HepG2 (cell line): ENCODE measurements at regions not wholly inside any gene's neighbourhood (a gene's known extent, or its start where the extent isn't known, plus 50 kb on each side); places are given as distances from the start of the nearest gene placed in this dataset.

Source experiments
- ATAC-seq: fragments of 200-7000 bp; cut with Tn5 transposase; 3 replicates; pipeline ENCODE4 v1.9.1; 2020; ENCODE audit warnings: mild to moderate bottlenecking, moderate library complexity
- BruUV-seq: library from RNA; stranded (reverse); fragments of 400-500 nt; replicated peaks from 2 replicates; lab custom pipeline; 2021; lab: Mats Ljungman, UMichigan
- CTCF ChIA-PET: fragments of 300-600 bp; formaldehyde crosslinking; extraction: SDS; loops from one replicate; lab custom pipeline; 2021; ENCODE audit warnings: low total read pairs, inconsistent platforms, low intra/inter-chr PET ratio; lab: Yijun Ruan, JAX
- POLR2A ChIA-PET: fragments of 350-600 bp; sonication (Branson Sonifier 250); formaldehyde crosslinking; loops from one replicate; lab custom pipeline; 2020; ENCODE audit warnings: antibody characterized with exemption, inconsistent platforms; lab: Yijun Ruan, JAX
- DNase-seq: peaks from one replicate; pipeline ENCODE4 v3.0.0-alpha.2; 2015; ENCODE audit warnings: low spot score
- FAIRE-seq: peaks from 3 replicates; lab custom pipeline; 2011; peaks lifted over from hg19 to GRCh38; lab: Jason Lieb, UNC
- H2AFZ ChIP-seq: one replicate; pipeline ENCODE4 v1.6.1; 2011; ENCODE audit warnings: low read length, inconsistent platforms
- H3K27ac ChIP-seq: fragments of 300-600 bp; 3 replicates; pipeline ENCODE4 v1.8.0; 2011; ENCODE audit warnings: mixed run types, mild to moderate bottlenecking, mixed read lengths, low read length, inconsistent platforms; ENCODE audit not compliant: insufficient read depth; ENCODE audit errors: extremely low read length
- H3K27me3 ChIP-seq, 2 experiments: fragments of 200-600 bp in 1 of 2; 2 replicates in 1 of 2; 3 replicates in 1 of 2; pipeline versions ENCODE4 v1.6.0 to v1.8.0; 2011; ENCODE audit warnings: low read length in 2 of 2, mild to moderate bottlenecking in 2 of 2, moderate library complexity in 2 of 2, inconsistent platforms in 1 of 2; ENCODE audit not compliant: insufficient read depth in 2 of 2, control insufficient read depth in 1 of 2
- H3K36me3 ChIP-seq, 2 experiments: fragments of 200-600 bp in 1 of 2; replicated peaks in 1 of 2; 2 replicates in 1 of 2; 3 replicates in 1 of 2; pipeline versions ENCODE4 v1.5.1 to v1.8.0; 2011; ENCODE audit warnings: low read length in 2 of 2, inconsistent platforms in 1 of 2; ENCODE audit not compliant: insufficient read depth in 2 of 2, control insufficient read depth in 1 of 2
- H3K4me1 ChIP-seq: 2 replicates; pipeline ENCODE4 v1.5.1; 2012; ENCODE audit warnings: low read length, inconsistent platforms; ENCODE audit not compliant: insufficient read depth
- H3K4me2 ChIP-seq: 2 replicates; pipeline ENCODE4 v1.6.0; 2011; ENCODE audit warnings: low read depth, low read length, inconsistent platforms
- H3K4me3 ChIP-seq, 3 experiments: fragments of 200-600 bp in 1 of 3; sonication (generic), shearing (Covaris generic) in 1 of 3; replicated peaks in 1 of 3; 2 replicates each; pipeline ENCODE4 v1.5.1; 2011 to 2016; ENCODE audit warnings: low read length in 3 of 3, inconsistent platforms in 2 of 3, low read depth in 2 of 3, mild to moderate bottlenecking in 2 of 3, control low read depth in 1 of 3, mixed read lengths in 1 of 3; ENCODE audit not compliant: insufficient read depth in 1 of 3
- H3K79me2 ChIP-seq: one replicate; pipeline ENCODE4 v1.6.1; 2011; ENCODE audit warnings: low read length, inconsistent platforms; ENCODE audit not compliant: insufficient read depth
- H3K9ac ChIP-seq: 2 replicates; pipeline ENCODE4 v1.6.0; 2011; ENCODE audit warnings: mild to moderate bottlenecking, low read depth, low read length, inconsistent platforms; ENCODE audit not compliant: insufficient read depth
- H3K9me3 ChIP-seq: 2 replicates; pipeline ENCODE4 v1.5.1; 2012; ENCODE audit warnings: mild to moderate bottlenecking, low read length
- H4K20me1 ChIP-seq: 2 replicates; pipeline ENCODE4 v1.6.0; 2011; ENCODE audit warnings: inconsistent platforms, mild to moderate bottlenecking, low read length, moderate library complexity; ENCODE audit not compliant: insufficient read depth
- GPN1 ChIP-seq: sonication (generic); formaldehyde crosslinking; IDR thresholded peaks from 2 replicates; pipeline ENCODE4 v1.5.1; 2020; ENCODE audit warnings: missing genetic modification reagents, borderline replicate concordance
- KLF16 ChIP-seq, 2 experiments: sonication (generic) in 1 of 2; formaldehyde crosslinking in 1 of 2; IDR thresholded peaks; 2 replicates each; pipeline versions ENCODE4 v1.6.1 to v1.8.0; 2016 to 2023; ENCODE audit warnings: missing genetic modification reagents in 2 of 2, missing compliant biosample characterization in 1 of 2
- MZF1 ChIP-seq: sonication (generic); formaldehyde crosslinking; IDR thresholded peaks from 2 replicates; pipeline ENCODE4 v1.8.1; 2023; ENCODE audit warnings: mild to moderate bottlenecking, missing genetic modification reagents, borderline replicate concordance
- NFRKB ChIP-seq: fragments of 450-650 bp; IDR thresholded peaks from 2 replicates; pipeline ENCODE4 v1.6.1; 2017
- SIN3B ChIP-seq: fragments of 150-350 bp; IDR thresholded peaks from 2 replicates; pipeline ENCODE4 v1.6.1; 2014; ENCODE audit warnings: low read length
- SMAD9 ChIP-seq: sonication (generic); formaldehyde crosslinking; IDR thresholded peaks from 2 replicates; pipeline ENCODE4 v1.5.1; 2020; ENCODE audit warnings: mild to moderate bottlenecking, missing genetic modification reagents
- SMARCE1 ChIP-seq: fragments of 450-650 bp; IDR thresholded peaks from 2 replicates; pipeline ENCODE4 v1.6.1; 2017; ENCODE audit warnings: borderline replicate concordance
- TBP ChIP-seq: sonication (generic); formaldehyde crosslinking; IDR thresholded peaks from 2 replicates; pipeline ENCODE4 v1.5.0; 2020; ENCODE audit warnings: missing genetic modification reagents
- ZKSCAN5 ChIP-seq: sonication (generic); formaldehyde crosslinking; IDR thresholded peaks from 2 replicates; pipeline ENCODE4 v1.5.1; 2020; ENCODE audit warnings: mild to moderate bottlenecking, missing genetic modification reagents
- ZNF724P ChIP-seq: sonication (generic); formaldehyde crosslinking; IDR thresholded peaks from 2 replicates; pipeline ENCODE4 v1.8.0; 2022; ENCODE audit warnings: missing genetic modification reagents, borderline replicate concordance
- ZNF790 ChIP-seq: sonication (generic); formaldehyde crosslinking; IDR thresholded peaks from 2 replicates; pipeline ENCODE4 v1.8.0; 2022; ENCODE audit warnings: missing genetic modification reagents, mild to moderate bottlenecking, borderline replicate concordance
- ZNF816 ChIP-seq: sonication (generic); formaldehyde crosslinking; IDR thresholded peaks from 2 replicates; pipeline ENCODE4 v1.8.0; 2022; ENCODE audit warnings: missing genetic modification reagents, mild to moderate bottlenecking, borderline replicate concordance
- ZSCAN30 ChIP-seq: sonication (generic); formaldehyde crosslinking; IDR thresholded peaks from 2 replicates; pipeline ENCODE4 v1.5.0; 2020; ENCODE audit warnings: mild to moderate bottlenecking, missing genetic modification reagents
- ZZZ3 ChIP-seq: sonication (generic); formaldehyde crosslinking; IDR thresholded peaks from 2 replicates; pipeline ENCODE4 v1.4.0; 2020; ENCODE audit warnings: missing genetic modification reagents, mild to moderate bottlenecking, borderline replicate concordance
- WGBS: methylation state at CpG from one replicate; pipeline ENCODE4 v1.1.6; 2017; ENCODE audit warnings: low lambda C conversion rate; 5-methylcytosine and 5-hydroxymethylcytosine counted together
- in situ Hi-C: cut with HindIII; loops from 2 replicates; pipeline ENCODE4 v1.10.0; 2017; ENCODE audit warnings: low pct_unique_long_range_greater_than_20kb; ENCODE audit not compliant: extremely low pct_ligation_motif_present
- intact Hi-C: fragments of 100-400 bp; cut with micrococcal nuclease; formaldehyde crosslinking; loops from one replicate; pipeline ENCODE4 v1.10.0; 2022; ENCODE audit not compliant: unreplicated experiment
- TF ChIP-seq, protein P1 (sequence below): IDR thresholded peaks from 2 replicates; pipeline ENCODE4 v1.6.1; 2016; ENCODE audit warnings: low read depth
- TF ChIP-seq, protein P2 (sequence below): IDR thresholded peaks from 2 replicates; pipeline ENCODE4 v1.6.1; 2016; ENCODE audit warnings: mild to moderate bottlenecking, missing biosample characterization, missing genetic modification reagents
- TF ChIP-seq, protein P3 (sequence below): sonication (generic); formaldehyde crosslinking; IDR thresholded peaks from 2 replicates; pipeline ENCODE4 v1.4.0; 2020; ENCODE audit warnings: mild to moderate bottlenecking, missing genetic modification reagents
- TF ChIP-seq, protein P4 (sequence below): sonication (generic); formaldehyde crosslinking; IDR thresholded peaks from 2 replicates; pipeline ENCODE4 v1.8.1; 2022; ENCODE audit warnings: mild to moderate bottlenecking, missing genetic modification reagents
- TF ChIP-seq, protein P5 (sequence below): sonication (generic); formaldehyde crosslinking; IDR thresholded peaks from 2 replicates; pipeline ENCODE4 v1.9.0; 2022; ENCODE audit warnings: low read depth, missing genetic modification reagents

DNA sequence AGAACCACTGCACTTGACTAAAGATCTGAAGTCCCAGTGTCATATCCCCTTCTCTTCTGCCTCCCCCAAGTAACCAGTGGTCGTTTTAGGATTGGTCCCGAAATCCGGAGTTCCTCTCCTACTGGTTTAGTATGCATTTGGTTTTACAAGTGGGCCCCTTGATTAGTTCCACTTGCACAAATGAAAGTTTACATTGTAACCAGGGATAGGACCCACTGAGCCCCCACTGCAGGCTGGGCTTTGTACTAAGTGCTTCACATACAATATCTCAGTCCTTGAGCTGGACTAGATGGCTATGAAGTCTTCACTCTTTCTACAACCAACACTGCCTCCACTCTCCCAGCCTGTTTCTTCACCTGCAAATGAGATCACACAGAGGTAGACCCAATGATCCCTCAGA, 50.4 kb downstream of the CYRIA start:
- ChIA-PET CTCF (interaction anchor here (1.2 kb wide), 1 partner anchor 142 kb away, joined by 3 read pairs; no protein-coding TSS in a partner anchor), POLR2A (no interaction called here)

More for the DNA sequence above, 50.4 kb downstream of the CYRIA start:
- ATAC-seq, result no peak
- Histone ChIP-seq H3K4me2 (no peak overlapping the region), H2AFZ (no peak overlapping the region), H3K27ac (no peak overlapping the region), H3K9me3 (no peaks in the 10 kb centered on the region), H3K4me3 (no peak overlapping the region), H3K9ac (no peak overlapping the region), H3K4me1 (no peaks in the 10 kb centered on the region), H3K79me2 (no peaks in the 10 kb centered on the region), H3K27me3 (no peaks in the 10 kb centered on the region; a peak in 3 of 5 replicates), H4K20me1 (no peaks in the 10 kb centered on the region), H3K36me3 (no peaks in the 10 kb centered on the region)
- BruUV-seq, result no TSS peak
- WGBS, result 37% methylated on average over 3 of the region's 3 CpGs
- no peak for FAIRE-seq
- no peak for TF ChIP-seq MZF1
- no peak for TF ChIP-seq KLF16 (CRISPR knock-in tag; IDR thresholded peaks at IDR 0.05)
- TF ChIP-seq SMARCE1, result no peak
- no peak for TF ChIP-seq SIN3B
- no peak for TF ChIP-seq ZKSCAN5 (CRISPR knock-in tag)
- TF ChIP-seq ZNF724P (CRISPR knock-in tag), result no peak
- no peak for TF ChIP-seq TBP
- TF ChIP-seq GPN1 (CRISPR knock-in tag), result no peak
- no peak for TF ChIP-seq ZNF816
- TF ChIP-seq ZSCAN30 (CRISPR knock-in tag), result no peak
- TF ChIP-seq NFRKB, result no peak
- TF ChIP-seq ZNF790, result no peak
- no peak for TF ChIP-seq SMAD9 (CRISPR knock-in tag)
- TF ChIP-seq, protein P1, sequence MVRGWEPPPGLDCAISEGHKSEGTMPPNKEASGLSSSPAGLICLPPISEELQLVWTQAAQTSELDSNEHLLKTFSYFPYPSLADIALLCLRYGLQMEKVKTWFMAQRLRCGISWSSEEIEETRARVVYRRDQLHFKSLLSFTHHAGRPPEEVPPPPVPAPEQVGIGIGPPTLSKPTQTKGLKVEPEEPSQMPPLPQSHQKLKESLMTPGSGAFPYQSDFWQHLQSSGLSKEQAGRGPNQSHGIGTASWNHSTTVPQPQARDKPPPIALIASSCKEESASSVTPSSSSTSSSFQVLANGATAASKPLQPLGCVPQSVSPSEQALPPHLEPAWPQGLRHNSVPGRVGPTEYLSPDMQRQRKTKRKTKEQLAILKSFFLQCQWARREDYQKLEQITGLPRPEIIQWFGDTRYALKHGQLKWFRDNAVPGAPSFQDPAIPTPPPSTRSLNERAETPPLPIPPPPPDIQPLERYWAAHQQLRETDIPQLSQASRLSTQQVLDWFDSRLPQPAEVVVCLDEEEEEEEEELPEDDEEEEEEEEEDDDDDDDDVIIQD (CRISPR knock-in tag), result no peak
- TF ChIP-seq, protein P2, sequence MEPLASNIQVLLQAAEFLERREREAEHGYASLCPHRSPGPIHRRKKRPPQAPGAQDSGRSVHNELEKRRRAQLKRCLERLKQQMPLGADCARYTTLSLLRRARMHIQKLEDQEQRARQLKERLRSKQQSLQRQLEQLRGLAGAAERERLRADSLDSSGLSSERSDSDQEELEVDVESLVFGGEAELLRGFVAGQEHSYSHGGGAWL (CRISPR knock-in tag), result no peak
- no peak for TF ChIP-seq ZZZ3 (CRISPR knock-in tag)
- TF ChIP-seq, protein P3, sequence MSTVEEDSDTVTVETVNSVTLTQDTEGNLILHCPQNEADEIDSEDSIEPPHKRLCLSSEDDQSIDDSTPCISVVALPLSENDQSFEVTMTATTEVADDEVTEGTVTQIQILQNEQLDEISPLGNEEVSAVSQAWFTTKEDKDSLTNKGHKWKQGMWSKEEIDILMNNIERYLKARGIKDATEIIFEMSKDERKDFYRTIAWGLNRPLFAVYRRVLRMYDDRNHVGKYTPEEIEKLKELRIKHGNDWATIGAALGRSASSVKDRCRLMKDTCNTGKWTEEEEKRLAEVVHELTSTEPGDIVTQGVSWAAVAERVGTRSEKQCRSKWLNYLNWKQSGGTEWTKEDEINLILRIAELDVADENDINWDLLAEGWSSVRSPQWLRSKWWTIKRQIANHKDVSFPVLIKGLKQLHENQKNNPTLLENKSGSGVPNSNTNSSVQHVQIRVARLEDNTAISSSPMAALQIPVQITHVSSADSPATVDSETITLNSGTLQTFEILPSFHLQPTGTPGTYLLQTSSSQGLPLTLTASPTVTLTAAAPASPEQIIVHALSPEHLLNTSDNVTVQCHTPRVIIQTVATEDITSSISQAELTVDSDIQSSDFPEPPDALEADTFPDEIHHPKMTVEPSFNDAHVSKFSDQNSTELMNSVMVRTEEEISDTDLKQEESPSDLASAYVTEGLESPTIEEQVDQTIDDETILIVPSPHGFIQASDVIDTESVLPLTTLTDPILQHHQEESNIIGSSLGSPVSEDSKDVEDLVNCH (CRISPR knock-in tag), result no peak
- TF ChIP-seq, protein P4, sequence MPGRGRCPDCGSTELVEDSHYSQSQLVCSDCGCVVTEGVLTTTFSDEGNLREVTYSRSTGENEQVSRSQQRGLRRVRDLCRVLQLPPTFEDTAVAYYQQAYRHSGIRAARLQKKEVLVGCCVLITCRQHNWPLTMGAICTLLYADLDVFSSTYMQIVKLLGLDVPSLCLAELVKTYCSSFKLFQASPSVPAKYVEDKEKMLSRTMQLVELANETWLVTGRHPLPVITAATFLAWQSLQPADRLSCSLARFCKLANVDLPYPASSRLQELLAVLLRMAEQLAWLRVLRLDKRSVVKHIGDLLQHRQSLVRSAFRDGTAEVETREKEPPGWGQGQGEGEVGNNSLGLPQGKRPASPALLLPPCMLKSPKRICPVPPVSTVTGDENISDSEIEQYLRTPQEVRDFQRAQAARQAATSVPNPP (CRISPR knock-in tag), result no peak
- TF ChIP-seq, protein P5, sequence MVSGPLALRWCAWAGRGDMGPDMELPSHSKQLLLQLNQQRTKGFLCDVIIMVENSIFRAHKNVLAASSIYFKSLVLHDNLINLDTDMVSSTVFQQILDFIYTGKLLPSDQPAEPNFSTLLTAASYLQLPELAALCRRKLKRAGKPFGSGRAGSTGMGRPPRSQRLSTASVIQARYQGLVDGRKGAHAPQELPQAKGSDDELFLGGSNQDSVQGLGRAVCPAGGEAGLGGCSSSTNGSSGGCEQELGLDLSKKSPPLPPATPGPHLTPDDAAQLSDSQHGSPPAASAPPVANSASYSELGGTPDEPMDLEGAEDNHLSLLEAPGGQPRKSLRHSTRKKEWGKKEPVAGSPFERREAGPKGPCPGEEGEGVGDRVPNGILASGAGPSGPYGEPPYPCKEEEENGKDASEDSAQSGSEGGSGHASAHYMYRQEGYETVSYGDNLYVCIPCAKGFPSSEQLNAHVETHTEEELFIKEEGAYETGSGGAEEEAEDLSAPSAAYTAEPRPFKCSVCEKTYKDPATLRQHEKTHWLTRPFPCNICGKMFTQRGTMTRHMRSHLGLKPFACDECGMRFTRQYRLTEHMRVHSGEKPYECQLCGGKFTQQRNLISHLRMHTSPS (CRISPR knock-in tag), result no peak
- in situ Hi-C loops, result no loop called here
- no peak for DNase-seq
- intact Hi-C loops, result no loop called here
